Neural cell (in vitro differentiated cells): ENCODE measurements at regions not wholly inside any gene's neighbourhood (a gene's known extent, or its start where the extent isn't known, plus 50 kb on each side); places are given as distances from the start of the nearest gene placed in this dataset.

Experiments
- H2AFZ ChIP-seq: fragments of 200-600, 300-800 bp; sonication (generic), shearing (Covaris generic); 2 replicates; pipeline ENCODE4 v1.6.0; 2014; ENCODE audit warnings: low read depth, mild to moderate bottlenecking, antibody characterized with exemption, low read length, moderate library complexity
- H3F3A ChIP-seq: fragments of 200-600 bp; shearing (Covaris generic); 2 replicates; pipeline ENCODE4 v1.6.1; 2016; ENCODE audit warnings: mild to moderate bottlenecking, moderate library complexity, mixed read lengths, antibody characterized with exemption, low read length; ENCODE audit not compliant: insufficient read depth, poor library complexity, severe bottlenecking
- H3K27ac ChIP-seq: fragments of 200-600, 300-800 bp; sonication (generic), shearing (Covaris generic); 2 replicates; pipeline ENCODE4 v1.5.1; 2014; ENCODE audit warnings: mild to moderate bottlenecking, low read length, moderate library complexity
- H3K27me3 ChIP-seq: fragments of 300-800, 200-600 bp; sonication (generic), shearing (Covaris generic); 2 replicates; pipeline ENCODE4 v1.6.0; 2014; ENCODE audit warnings: mild to moderate bottlenecking, low read depth, low read length, moderate library complexity; ENCODE audit not compliant: insufficient read depth
- H3K36me3 ChIP-seq: fragments of 300-800, 200-600 bp; sonication (generic), shearing (Covaris generic); 2 replicates; pipeline ENCODE4 v1.5.1; 2014; ENCODE audit warnings: mild to moderate bottlenecking, antibody characterized with exemption, low read length, moderate library complexity; ENCODE audit not compliant: insufficient read depth
- H3K4me2 ChIP-seq: fragments of 300-800, 200-600 bp; sonication (generic), shearing (Covaris generic); 2 replicates; pipeline ENCODE4 v1.6.0; 2014; ENCODE audit warnings: mild to moderate bottlenecking, low read length
- H3K4me3 ChIP-seq: fragments of 300-800, 200-600 bp; sonication (generic), shearing (Covaris generic); 2 replicates; pipeline ENCODE4 v1.5.1; 2014; ENCODE audit warnings: mild to moderate bottlenecking, low read length, moderate library complexity
- H3K79me2 ChIP-seq: fragments of 200-600 bp; shearing (Covaris generic); replicated peaks from 2 replicates; pipeline ENCODE4 v1.6.0; 2014; ENCODE audit warnings: mild to moderate bottlenecking, low read length, moderate library complexity; ENCODE audit not compliant: insufficient read depth
- H3K9ac ChIP-seq: fragments of 300-800, 200-600 bp; sonication (generic), shearing (Covaris generic); 2 replicates; pipeline ENCODE4 v1.6.1; 2016; ENCODE audit warnings: mild to moderate bottlenecking, low read length, mixed read lengths
- H3K9me2 ChIP-seq: fragments of 200-600 bp; shearing (Covaris generic); 2 replicates; pipeline ENCODE4 v1.6.1; 2016; ENCODE audit warnings: mild to moderate bottlenecking, low read length, mixed read lengths; ENCODE audit not compliant: insufficient read depth
- H3K9me3 ChIP-seq: fragments of 200-600, 300-800 bp; sonication (generic), shearing (Covaris generic); 2 replicates; pipeline ENCODE4 v1.6.1; 2016; ENCODE audit warnings: mild to moderate bottlenecking, mixed run types, low read length, moderate library complexity, mixed read lengths
- H4K20me1 ChIP-seq: fragments of 200-600 bp; shearing (Covaris generic); 2 replicates; pipeline ENCODE4 v1.6.1; 2016; ENCODE audit warnings: mild to moderate bottlenecking, mixed run types; ENCODE audit not compliant: insufficient read depth
- CTCF ChIP-seq: fragments of 450-650 bp; IDR thresholded peaks from 2 replicates; pipeline ENCODE4 v1.5.1; 2014; ENCODE audit warnings: antibody characterized with exemption, mild to moderate bottlenecking, moderate library complexity; ENCODE audit not compliant: poor library complexity, severe bottlenecking
- EP300 ChIP-seq: fragments of 450-650 bp; conservative IDR thresholded peaks from 2 replicates; pipeline ENCODE4 v1.6.1; 2014; ENCODE audit warnings: antibody characterized with exemption, mild to moderate bottlenecking, moderate library complexity; ENCODE audit not compliant: poor library complexity, severe bottlenecking
- EZH2 ChIP-seq: fragments of 200-600, 300-800 bp; shearing (Covaris generic), sonication (generic); IDR thresholded peaks from 2 replicates; pipeline ENCODE4 v1.6.1; 2014; ENCODE audit warnings: antibody characterized with exemption, low read length, borderline replicate concordance, mild to moderate bottlenecking; ENCODE audit not compliant: insufficient read depth, poor library complexity, severe bottlenecking
- MXI1 ChIP-seq: fragments of 450-650 bp; conservative IDR thresholded peaks from 2 replicates; pipeline ENCODE4 v1.6.1; 2014; ENCODE audit warnings: antibody characterized with exemption, mild to moderate bottlenecking; ENCODE audit not compliant: poor library complexity, severe bottlenecking
- POLR2AphosphoS5 ChIP-seq: IDR thresholded peaks from 2 replicates; pipeline ENCODE4 v1.6.1; 2012
- RAD21 ChIP-seq: fragments of 450-650 bp; conservative IDR thresholded peaks from 2 replicates; pipeline ENCODE4 v1.6.1; 2014; ENCODE audit warnings: antibody characterized with exemption, mild to moderate bottlenecking, moderate library complexity
- SMC3 ChIP-seq: fragments of 450-650 bp; conservative IDR thresholded peaks from 2 replicates; pipeline ENCODE4 v1.6.1; 2014; ENCODE audit warnings: antibody characterized with exemption, mild to moderate bottlenecking, moderate library complexity; ENCODE audit not compliant: poor library complexity
- TAF1 ChIP-seq: IDR thresholded peaks from 2 replicates; pipeline ENCODE4 v1.6.1; 2012; ENCODE audit warnings: low read depth
- TF ChIP-seq, protein P1 (sequence below): IDR thresholded peaks from 2 replicates; pipeline ENCODE4 v1.6.1; 2012; ENCODE audit warnings: borderline replicate concordance

DNA sequence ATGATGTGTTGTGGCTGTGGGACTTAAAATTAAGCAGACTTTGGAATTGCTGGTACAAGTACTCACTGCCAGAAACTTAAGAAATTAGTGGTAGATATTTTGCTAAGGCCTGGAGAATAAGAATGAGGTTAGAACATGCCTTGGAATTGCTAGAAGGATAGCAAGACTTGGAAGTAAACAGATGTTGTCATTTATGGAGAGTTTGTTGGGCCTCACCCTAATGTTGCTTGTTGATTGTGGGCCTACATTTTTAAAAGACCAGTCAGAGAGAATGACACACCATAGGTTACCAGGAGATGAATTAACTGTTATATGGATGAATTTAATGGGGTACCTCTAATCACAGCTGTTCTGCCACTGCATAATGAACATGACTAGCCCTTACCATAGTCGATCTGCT, 120.1 kb upstream of the GAS1 start:
- Histone ChIP-seq H4K20me1 (no peaks in the 10 kb centered on the region), H3K4me3 (no peak overlapping the region), H3K9me2 (no peaks in the 10 kb centered on the region), H3F3A (no peaks in the 10 kb centered on the region), H3K9ac (no peak overlapping the region), H3K27ac (no peak overlapping the region), H3K36me3 (no peaks in the 10 kb centered on the region), H2AFZ (no peak overlapping the region), H3K4me2 (no peak overlapping the region), H3K27me3 (no peaks in the 10 kb centered on the region), H3K9me3 (no peaks in the 10 kb centered on the region), H3K79me2 (no peaks in the 10 kb centered on the region)
- TF ChIP-seq POLR2AphosphoS5 = no peak
- TF ChIP-seq MXI1 = no peak
- no peak for TF ChIP-seq TAF1
- TF ChIP-seq SMC3 = no peak
- TF ChIP-seq, protein P1, sequence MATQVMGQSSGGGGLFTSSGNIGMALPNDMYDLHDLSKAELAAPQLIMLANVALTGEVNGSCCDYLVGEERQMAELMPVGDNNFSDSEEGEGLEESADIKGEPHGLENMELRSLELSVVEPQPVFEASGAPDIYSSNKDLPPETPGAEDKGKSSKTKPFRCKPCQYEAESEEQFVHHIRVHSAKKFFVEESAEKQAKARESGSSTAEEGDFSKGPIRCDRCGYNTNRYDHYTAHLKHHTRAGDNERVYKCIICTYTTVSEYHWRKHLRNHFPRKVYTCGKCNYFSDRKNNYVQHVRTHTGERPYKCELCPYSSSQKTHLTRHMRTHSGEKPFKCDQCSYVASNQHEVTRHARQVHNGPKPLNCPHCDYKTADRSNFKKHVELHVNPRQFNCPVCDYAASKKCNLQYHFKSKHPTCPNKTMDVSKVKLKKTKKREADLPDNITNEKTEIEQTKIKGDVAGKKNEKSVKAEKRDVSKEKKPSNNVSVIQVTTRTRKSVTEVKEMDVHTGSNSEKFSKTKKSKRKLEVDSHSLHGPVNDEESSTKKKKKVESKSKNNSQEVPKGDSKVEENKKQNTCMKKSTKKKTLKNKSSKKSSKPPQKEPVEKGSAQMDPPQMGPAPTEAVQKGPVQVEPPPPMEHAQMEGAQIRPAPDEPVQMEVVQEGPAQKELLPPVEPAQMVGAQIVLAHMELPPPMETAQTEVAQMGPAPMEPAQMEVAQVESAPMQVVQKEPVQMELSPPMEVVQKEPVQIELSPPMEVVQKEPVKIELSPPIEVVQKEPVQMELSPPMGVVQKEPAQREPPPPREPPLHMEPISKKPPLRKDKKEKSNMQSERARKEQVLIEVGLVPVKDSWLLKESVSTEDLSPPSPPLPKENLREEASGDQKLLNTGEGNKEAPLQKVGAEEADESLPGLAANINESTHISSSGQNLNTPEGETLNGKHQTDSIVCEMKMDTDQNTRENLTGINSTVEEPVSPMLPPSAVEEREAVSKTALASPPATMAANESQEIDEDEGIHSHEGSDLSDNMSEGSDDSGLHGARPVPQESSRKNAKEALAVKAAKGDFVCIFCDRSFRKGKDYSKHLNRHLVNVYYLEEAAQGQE = no peak
- TF ChIP-seq CTCF = no peak
- TF ChIP-seq RAD21 = no peak
- no peak for TF ChIP-seq EZH2
- no peak for TF ChIP-seq EP300

- Histone ChIP-seq H2AFZ (no peak overlapping the region), H3F3A (no peaks in the 10 kb centered on the region), H3K27me3 (no peaks in the 10 kb centered on the region), H3K9me3 (no peaks in the 10 kb centered on the region), H3K9me2 (no peaks in the 10 kb centered on the region), H3K4me2 (no peak overlapping the region), H3K79me2 (no peaks in the 10 kb centered on the region), H4K20me1 (no peaks in the 10 kb centered on the region), H3K4me3 (no peak overlapping the region), H3K27ac (no peak overlapping the region), H3K9ac (no peak overlapping the region), H3K36me3 (no peaks in the 10 kb centered on the region)
- TF ChIP-seq, protein P1 = no peak
- TF ChIP-seq POLR2AphosphoS5 (no peak), EZH2 (no peak), TAF1 (no peak)
Observed at GRCh38 chr9:87068177-87068840, 121.0 kb upstream of the GAS1 start.
